ENCODE measurements at regions not wholly inside any gene's neighbourhood (a gene's known extent, or its start where the extent isn't known, plus 50 kb on each side); places are given as distances from the start of the nearest gene placed in this dataset.

- no peak overlapping the region for H3K27ac ChIP-seq (ENCODE audit: insufficient read depth, low read length)
- no peak overlapping the region for H3K4me3 ChIP-seq (replicated peaks in 1 of 4; ENCODE audit: control extremely low read depth in 1 of 4, insufficient read depth in 1 of 4, low read depth in 3 of 4, low read length in 4 of 4)
- H3K4me1 ChIP-seq (ENCODE audit: control insufficient read depth, extremely low read depth, insufficient read depth, low read length) = no peaks in the 10 kb centered on the region
- H3K9me3 ChIP-seq (ENCODE audit: control insufficient read depth, insufficient read depth, low read depth, low read length) = no peaks in the 10 kb centered on the region
- no peaks in the 10 kb centered on the region for H3K79me2 ChIP-seq (ENCODE audit: control insufficient read depth, insufficient read depth, low read length)
- no peak overlapping the region for H3K4me2 ChIP-seq (ENCODE audit: extremely low read depth, insufficient read depth, low read length)
- H4K20me1 ChIP-seq (ENCODE audit: control insufficient read depth, extremely low read depth, insufficient read depth, low read length) = no peaks in the 10 kb centered on the region
- no peak overlapping the region for H2AFZ ChIP-seq (ENCODE audit: low read length)
- H3K9ac ChIP-seq (ENCODE audit: insufficient read depth, low read length) = no peak overlapping the region
- H3K27me3 ChIP-seq (ENCODE audit: control insufficient read depth, insufficient read depth, low read length) = no peaks in the 10 kb centered on the region
- no peak for DNase-seq (ENCODE audit: low read depth in 2 of 2)
- TF ChIP-seq, protein P1, sequence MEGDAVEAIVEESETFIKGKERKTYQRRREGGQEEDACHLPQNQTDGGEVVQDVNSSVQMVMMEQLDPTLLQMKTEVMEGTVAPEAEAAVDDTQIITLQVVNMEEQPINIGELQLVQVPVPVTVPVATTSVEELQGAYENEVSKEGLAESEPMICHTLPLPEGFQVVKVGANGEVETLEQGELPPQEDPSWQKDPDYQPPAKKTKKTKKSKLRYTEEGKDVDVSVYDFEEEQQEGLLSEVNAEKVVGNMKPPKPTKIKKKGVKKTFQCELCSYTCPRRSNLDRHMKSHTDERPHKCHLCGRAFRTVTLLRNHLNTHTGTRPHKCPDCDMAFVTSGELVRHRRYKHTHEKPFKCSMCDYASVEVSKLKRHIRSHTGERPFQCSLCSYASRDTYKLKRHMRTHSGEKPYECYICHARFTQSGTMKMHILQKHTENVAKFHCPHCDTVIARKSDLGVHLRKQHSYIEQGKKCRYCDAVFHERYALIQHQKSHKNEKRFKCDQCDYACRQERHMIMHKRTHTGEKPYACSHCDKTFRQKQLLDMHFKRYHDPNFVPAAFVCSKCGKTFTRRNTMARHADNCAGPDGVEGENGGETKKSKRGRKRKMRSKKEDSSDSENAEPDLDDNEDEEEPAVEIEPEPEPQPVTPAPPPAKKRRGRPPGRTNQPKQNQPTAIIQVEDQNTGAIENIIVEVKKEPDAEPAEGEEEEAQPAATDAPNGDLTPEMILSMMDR (conservative IDR thresholded peaks at IDR 0.05 in 1 of 2, IDR thresholded peaks at IDR 0.05 in 1 of 2; ENCODE audit: low read depth in 1 of 2, low read length in 2 of 2) = no peak
- TF ChIP-seq EZH2 (IDR thresholded peaks at IDR 0.05; ENCODE audit: low read length, missing control alignments) = no peak
- H3K36me3 ChIP-seq (ENCODE audit: control insufficient read depth, insufficient read depth, low read length) = no peaks in the 10 kb centered on the region
These were observed 399.5 kb upstream of the CNTN3 start for GRCh38 chr3:75014008-75014407.

- DNase-seq (ENCODE audit: low read depth in 2 of 2) = no peak
- Histone ChIP-seq H3K79me2 (ENCODE audit: control insufficient read depth, insufficient read depth, low read length) (no peaks in the 10 kb centered on the region), H3K36me3 (ENCODE audit: control insufficient read depth, insufficient read depth, low read length) (no peaks in the 10 kb centered on the region), H3K4me1 (ENCODE audit: control insufficient read depth, extremely low read depth, insufficient read depth, low read length) (no peaks in the 10 kb centered on the region), H3K4me2 (ENCODE audit: extremely low read depth, insufficient read depth, low read length) (no peak overlapping the region), H3K4me3 (replicated peaks in 1 of 4; ENCODE audit: control extremely low read depth in 1 of 4, insufficient read depth in 1 of 4, low read depth in 3 of 4, low read length in 4 of 4) (no peak overlapping the region), H3K27me3 (ENCODE audit: control insufficient read depth, insufficient read depth, low read length) (no peaks in the 10 kb centered on the region), H3K27ac (ENCODE audit: insufficient read depth, low read length) (no peak overlapping the region), H2AFZ (ENCODE audit: low read length) (no peak overlapping the region), H3K9me3 (ENCODE audit: control insufficient read depth, insufficient read depth, low read depth, low read length) (no peaks in the 10 kb centered on the region), H4K20me1 (ENCODE audit: control insufficient read depth, extremely low read depth, insufficient read depth, low read length) (no peaks in the 10 kb centered on the region), H3K9ac (ENCODE audit: insufficient read depth, low read length) (no peak overlapping the region)
- TF ChIP-seq, protein P1 (conservative IDR thresholded peaks at IDR 0.05 in 1 of 2, IDR thresholded peaks at IDR 0.05 in 1 of 2; ENCODE audit: low read depth in 1 of 2, low read length in 2 of 2) = no peak
- TF ChIP-seq EZH2 (IDR thresholded peaks at IDR 0.05; ENCODE audit: low read length, missing control alignments) = no peak
These were observed 400.8 kb upstream of the CNTN3 start for GRCh38 chr3:75015280-75015679.

DNA sequence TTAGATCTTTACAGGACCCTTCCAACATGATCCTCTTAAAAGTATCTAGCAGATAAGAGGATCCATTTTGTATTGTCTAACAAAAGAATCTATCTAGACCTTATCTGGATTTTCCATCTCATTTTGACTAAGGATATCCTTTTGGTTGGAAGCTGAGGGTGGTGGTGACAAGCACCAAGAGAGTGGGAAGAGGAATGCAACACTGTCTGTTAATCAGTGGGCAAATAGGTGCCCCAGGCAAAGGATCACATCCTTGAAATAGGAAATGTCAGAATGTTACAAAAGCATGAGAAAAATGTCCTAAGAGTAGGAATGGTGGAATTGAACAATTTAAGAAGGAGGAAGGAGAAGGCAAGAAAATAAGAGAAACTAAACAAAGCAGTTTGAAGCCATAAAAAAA, 420.7 kb upstream of the CNTN3 start:
- Histone ChIP-seq H3K4me1 (ENCODE audit: control insufficient read depth, extremely low read depth, insufficient read depth, low read length) (no peaks in the 10 kb centered on the region), H3K4me3 (replicated peaks in 1 of 4; ENCODE audit: control extremely low read depth in 1 of 4, insufficient read depth in 1 of 4, low read depth in 3 of 4, low read length in 4 of 4) (no peak overlapping the region), H2AFZ (ENCODE audit: low read length) (no peak overlapping the region), H3K27me3 (ENCODE audit: control insufficient read depth, insufficient read depth, low read length) (no peaks in the 10 kb centered on the region), H3K9me3 (ENCODE audit: control insufficient read depth, insufficient read depth, low read depth, low read length) (no peaks in the 10 kb centered on the region), H4K20me1 (ENCODE audit: control insufficient read depth, extremely low read depth, insufficient read depth, low read length) (no peaks in the 10 kb centered on the region), H3K9ac (ENCODE audit: insufficient read depth, low read length) (no peak overlapping the region), H3K4me2 (ENCODE audit: extremely low read depth, insufficient read depth, low read length) (no peak overlapping the region), H3K79me2 (ENCODE audit: control insufficient read depth, insufficient read depth, low read length) (no peaks in the 10 kb centered on the region), H3K27ac (ENCODE audit: insufficient read depth, low read length) (no peak overlapping the region), H3K36me3 (ENCODE audit: control insufficient read depth, insufficient read depth, low read length) (no peaks in the 10 kb centered on the region)
- TF ChIP-seq EZH2 (IDR thresholded peaks at IDR 0.05; ENCODE audit: low read length, missing control alignments) = no peak
- TF ChIP-seq, protein P1 (conservative IDR thresholded peaks at IDR 0.05 in 1 of 2, IDR thresholded peaks at IDR 0.05 in 1 of 2; ENCODE audit: low read depth in 1 of 2, low read length in 2 of 2) = no peak
- DNase-seq (ENCODE audit: low read depth in 2 of 2) = no peak

Data from fibroblast of lung (primary cell).